ENCODE measurements at regions not wholly inside any gene's neighbourhood (a gene's known extent, or its start where the extent isn't known, plus 50 kb on each side); places are given as distances from the start of the nearest gene placed in this dataset.

- no peak for TF ChIP-seq EZH2 (IDR thresholded peaks at IDR 0.05; ENCODE audit: insufficient read depth, poor library complexity, severe bottlenecking)
- no peak for TF ChIP-seq EZH2phosphoT487 (IDR thresholded peaks at IDR 0.05; ENCODE audit: insufficient read depth, low read depth)
Observed at GRCh38 chr20:59422872-59423544, 122.6 kb downstream of the EDN3 start.
